IPS DF 4.7 (cell line): ENCODE measurements at regions not wholly inside any gene's neighbourhood (a gene's known extent, or its start where the extent isn't known, plus 50 kb on each side); places are given as distances from the start of the nearest gene placed in this dataset.
"Not testable (repeated sequence)": the region's sequence is repeated elsewhere in the genome, so short reads cannot be mapped to it uniquely, and the experiment has no call there.

Experiments used
- DNase-seq: peaks from one replicate; pipeline ENCODE4 v3.0.0-alpha.2; 2013; ENCODE audit warnings: low spot score; ENCODE audit errors: extremely low read depth

DNA sequence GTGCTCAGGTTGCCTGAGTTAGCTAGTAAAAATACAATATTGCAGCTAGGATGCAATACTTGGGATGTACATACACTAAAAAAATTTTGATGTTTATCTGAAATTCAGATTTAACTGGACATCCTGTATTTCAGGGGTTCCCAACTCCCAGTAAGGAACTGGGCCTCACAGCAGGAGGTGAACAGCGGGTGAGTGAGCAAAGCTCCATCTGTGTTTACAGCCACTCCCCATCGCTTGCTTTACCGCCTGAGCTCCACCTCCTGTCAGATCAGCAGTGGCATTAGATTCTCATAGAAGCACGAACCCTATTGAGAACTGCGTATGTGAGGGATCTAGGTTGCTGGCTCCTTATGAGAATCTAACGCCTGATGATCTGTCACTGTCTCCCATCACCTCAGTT is 285.1 kb upstream of the PROK2 start:
- no peak for DNase-seq

DNA sequence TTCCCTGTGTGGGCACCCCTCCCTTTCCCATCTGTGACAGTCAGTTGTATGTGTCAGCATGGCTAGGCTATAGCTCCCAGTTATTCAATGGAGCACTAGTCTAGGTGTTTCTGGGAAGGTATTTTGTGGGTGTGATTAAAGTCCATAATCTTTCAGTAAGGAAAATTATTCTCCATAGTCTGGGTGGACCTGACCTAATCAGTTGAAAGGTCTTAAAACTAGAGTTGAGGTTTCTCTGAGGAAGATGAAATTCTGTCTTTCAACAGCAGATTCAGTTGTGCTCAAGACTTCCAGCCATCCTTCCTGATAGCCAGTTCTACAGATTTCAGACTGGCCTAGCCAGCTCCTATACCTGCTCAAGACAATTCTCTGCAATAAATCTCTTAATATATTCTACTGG is 284.6 kb upstream of the PROK2 start:
- DNase-seq = no peak

DNA sequence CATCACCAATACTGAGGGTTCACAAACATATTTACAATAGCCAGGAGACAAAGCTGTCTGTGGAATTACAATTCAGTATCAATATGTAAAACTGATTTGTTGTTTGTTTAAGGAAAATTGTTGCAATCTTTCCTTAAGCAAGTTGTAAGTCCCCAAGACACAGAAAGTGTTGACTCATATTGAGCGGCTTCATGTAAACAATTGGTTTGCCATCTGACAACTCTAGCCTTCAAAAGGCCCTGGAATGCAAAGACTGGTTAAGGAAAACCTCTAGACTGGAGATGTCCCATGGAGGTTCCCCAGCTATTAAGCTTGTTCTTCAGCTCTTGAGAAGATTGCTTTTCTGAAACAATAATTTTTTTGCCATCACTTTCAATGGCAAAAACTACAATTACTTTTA is 283.7 kb upstream of the PROK2 start:
- no peak for DNase-seq

DNA sequence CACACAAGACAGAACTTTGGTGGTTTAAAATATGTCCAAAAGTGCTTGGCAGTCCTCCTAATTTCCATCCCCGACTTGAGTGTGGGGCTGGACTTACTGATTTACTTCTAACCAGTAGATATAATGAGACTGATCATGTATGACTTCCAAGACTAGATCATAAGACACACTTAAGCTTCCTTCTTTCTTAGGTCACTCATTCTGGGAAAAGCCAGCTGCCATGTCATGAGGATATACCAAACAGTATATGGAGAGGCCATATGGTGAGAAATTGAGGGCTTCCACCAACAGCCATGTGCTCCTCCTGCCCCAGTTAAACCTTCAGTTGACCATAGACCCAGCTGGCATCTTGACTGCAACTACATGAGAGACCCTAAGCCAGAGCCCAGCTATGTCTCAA is 282.8 kb upstream of the PROK2 start:
- DNase-seq = no peak

DNA sequence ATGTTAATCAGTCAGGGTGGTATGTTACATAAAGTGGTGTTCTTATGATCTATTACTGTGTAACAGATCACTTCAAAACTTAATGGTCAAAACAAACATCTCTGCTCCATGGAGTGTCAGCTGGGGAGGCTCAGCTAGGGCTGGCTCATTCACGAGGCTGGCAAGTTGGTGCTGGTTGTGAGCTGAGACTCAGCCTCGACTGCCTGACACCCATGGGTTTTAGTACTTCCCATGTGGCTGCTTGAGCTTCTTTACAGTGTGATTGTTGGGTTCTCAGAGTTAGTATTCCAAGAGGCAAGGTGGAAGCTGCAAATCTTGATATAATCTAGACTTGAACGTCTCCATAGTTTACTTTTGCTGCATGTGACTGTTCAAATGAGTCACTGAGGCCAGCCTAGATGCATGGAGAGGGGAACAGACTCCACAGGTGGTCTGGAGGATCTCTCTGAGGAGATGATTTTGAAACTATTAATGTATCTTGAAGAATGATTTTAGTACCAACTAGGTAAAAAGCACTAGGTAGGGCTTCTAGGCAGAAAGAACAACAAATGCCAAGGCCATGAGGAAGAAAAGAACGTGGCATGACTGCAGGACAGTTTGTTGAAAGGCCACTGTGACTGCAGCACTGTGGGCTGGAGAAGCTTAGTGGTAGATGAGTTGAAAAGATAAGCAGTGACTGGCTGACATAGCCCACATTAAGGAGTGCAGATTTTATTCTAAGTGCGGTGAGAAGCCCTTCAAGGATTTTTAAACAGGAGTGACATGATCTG is 281.1 kb upstream of the PROK2 start:
- DNase-seq = no peak

DNA sequence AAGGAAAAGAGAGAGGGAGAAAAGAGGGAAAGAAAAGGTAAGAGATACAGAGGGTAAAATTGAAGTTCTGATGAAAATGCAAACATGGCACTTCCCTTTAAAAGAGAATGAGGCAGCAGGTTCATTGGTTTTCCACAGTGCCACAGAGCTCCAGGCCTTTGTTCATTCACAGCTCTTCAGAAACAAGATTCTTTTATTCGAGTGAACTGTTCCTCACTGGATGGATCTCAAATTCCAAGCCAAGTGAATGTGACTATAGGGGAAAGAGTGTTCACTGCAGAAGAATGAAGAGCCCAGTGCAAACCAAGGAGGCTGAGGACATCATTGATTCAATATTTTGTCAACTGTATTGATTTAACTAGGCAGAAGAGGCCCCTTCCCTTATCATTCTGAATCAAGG is 280.3 kb upstream of the PROK2 start:
- no peak for DNase-seq

DNA sequence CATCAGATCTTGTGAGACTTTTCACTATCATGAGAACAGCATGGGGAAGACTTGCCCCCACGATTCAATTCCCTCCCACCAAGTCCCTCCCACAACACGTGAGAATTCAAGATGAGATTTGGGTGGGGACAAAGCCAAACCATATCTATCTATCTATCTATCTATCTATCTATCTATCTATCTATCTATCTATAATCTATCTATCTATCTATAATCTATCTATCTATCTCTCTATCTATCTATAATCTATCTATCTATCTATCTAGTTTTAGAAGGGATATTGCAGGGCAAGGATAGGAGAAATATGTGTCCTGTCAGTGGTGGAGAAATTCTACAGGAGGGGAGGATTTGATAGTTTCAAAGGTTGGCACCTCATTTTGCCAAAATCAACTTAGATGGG is 279.8 kb upstream of the PROK2 start:
- not testable (repeated sequence) for DNase-seq

DNA sequence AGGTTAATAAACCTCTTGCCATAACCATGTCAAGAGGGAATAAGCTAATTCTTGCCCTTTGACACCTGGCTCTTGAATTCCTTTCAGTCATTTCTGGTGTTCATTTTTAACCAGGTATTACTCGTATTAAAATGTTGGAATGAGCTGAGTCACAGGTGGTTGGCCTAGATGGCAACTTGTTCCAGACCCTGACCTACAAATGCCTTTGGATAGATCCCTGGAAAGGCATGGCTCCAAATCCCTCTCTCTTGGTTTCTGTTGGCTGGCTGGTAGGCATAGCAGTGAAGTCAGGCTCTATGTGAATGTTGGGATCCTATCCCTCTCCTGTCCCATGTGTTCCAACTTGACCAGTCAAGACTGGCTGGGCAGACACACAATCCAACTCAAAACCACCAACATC is 277.1 kb upstream of the PROK2 start:
- DNase-seq = no peak

DNA sequence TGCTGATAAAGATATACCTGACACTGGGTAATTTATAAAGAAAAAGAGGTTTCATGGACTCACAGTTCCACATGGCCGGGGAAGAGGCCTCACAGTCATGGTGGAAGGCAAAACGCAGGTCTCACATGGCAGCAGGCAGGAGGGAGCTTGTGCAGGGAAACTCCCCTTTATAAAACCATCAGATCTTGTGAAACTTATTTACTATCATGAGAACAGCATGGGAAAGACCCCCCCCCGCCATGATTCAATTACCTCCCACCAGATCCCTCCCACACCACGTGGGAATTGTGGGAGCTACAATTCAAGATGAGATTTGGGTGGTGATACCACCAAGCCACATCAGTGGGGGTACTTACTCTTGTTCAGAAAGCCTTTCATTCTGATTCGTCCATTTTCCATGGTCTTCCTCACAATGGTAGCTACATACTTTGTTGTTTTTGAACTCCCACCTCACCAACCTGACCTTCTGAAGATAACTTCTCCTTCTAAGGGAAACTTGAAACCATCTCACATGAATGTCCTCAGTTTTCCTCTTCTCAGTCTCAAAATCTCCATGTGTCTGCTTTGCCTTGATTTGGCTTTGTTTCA is 275.6 kb upstream of the PROK2 start:
- DNase-seq = no peak

DNA sequence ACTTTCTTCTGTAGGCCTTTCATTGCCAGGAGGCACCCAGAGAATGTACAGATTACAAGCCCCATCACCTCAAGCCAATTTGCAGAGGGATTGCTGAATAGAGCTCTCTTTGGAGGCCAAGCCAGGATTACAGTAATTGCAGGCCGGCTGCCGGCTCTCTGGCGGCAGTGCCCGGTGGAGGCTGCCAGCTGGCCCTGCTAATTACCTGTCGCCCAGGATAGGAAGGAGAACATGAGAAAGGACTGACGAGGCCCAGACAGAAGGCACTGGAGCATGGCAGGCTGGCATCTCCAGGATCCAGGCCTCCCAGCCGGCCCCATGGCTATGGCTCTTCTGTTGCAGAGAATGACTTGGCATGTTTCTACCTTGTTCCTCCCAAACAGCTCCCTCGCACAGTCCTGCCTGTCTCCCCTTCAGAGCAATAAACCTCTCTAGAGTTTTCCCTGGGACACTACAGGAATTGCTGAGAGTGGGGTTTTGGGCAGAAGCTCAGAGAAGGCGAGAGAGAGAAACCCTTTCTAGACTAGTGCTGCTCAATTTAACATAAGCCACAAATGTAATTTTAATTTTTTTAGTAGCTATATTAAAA is 273.6 kb upstream of the PROK2 start:
- no peak for DNase-seq

DNA sequence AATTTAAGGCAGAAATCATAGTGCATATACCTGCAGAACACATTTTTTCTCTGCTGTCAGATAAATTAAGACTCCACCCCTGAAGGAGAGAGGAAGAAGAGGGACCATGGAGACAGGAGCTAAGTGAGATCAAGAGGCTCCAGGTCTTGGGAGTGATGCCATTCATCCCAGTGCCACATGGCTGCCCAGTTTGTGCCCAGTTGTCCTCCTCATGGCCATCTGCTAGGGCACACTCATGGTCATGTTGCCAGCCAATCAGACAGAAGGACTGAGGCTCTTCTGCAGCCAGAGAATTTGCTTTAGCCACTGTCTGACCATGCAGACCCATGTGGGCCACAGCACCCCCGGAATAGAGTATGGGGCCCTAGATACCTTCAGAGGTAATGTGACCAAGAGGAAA is 270.5 kb upstream of the PROK2 start:
- no peak for DNase-seq

DNA sequence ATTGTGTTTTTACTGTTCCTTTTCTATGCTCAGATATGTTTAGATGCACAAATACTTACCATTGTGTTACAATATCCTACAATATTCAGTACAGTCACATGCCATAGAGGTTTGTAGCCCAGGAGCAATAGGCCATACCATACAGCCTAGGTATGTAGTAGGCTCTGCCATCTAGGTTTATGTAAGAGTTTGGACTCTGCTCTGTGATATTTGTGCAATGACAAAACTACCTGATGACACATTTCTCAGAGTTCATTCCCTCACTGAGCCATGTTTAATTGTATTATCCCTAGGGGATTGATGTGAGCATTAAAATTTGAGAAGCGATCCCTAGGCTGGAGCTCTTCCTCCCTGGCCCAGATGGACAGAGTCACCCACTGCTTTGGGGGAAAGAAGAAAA is 270.0 kb upstream of the PROK2 start:
- DNase-seq = no peak

DNA sequence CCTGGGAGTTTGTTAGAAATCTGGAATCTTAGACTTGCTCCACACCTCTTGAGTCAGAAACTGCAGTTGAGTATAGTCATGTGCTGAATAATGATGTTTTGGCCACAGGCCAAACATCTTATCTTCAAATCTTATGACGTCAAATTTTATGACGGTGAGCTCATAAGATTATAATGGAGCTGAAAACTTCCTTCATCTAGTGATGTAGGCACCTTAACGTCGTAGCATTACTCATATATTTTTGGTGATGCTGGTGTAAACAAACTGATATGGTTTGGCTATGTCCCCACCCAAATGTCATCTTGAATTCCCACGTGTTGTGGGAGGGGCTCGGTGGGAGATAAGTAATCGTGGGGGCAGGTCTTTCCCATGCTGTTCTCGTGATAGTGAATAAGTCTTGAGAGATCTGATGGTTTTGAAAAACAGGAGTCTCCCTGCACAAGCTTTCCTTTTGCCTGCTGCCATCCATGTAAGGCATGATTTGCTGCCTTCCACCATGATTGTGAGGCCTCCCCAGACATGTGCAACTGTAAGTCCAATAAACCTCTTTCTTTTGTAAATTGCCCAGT is 268.0 kb upstream of the PROK2 start:
- DNase-seq = no peak

DNA sequence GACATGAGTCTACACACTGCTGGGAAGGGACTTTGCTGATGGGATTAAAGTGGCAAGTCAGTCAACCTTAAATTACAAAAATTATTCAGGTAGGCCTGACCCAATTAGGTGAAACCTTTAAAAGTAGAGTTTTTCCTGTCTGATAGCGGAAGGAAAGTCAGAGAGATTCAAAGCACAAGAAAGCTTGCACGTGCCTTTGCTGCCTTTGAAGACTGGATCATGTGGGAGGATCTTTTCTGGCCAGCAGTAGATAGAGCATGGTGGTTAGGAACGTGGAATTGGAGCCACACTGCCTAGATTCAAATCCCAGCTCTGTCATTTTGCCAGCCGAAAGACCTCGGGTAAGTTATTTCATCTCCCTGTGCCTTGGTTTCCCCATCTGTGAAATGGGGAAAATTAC is 265.8 kb upstream of the PROK2 start:
- no peak for DNase-seq

DNA sequence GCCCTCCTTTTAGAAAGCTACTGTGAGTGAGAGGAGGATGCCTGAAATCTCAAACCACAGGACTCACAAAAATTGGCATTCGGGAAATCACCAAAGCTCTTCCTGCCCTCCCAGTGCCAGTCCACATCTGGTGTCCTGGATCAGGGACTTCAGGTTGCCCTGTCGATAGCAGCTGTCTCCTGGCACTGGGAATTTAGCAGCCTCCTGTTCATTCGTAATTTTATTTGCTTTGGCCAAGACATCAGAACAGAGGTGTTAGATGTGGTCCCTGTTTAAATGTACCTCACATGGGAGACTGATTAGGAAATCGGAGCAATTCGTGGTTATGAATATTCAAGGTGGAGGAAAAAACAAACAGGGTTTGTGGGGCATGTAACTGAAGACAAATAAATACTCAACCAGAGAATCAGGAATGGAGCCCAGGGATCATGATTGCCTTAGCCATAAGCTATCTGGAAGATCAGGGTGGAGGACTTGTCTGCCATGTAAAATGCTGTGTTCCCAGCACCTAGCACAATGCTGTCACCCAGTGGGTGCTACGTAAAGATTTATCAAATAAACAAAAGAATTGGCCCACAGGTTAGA is 265.2 kb upstream of the PROK2 start:
- no peak for DNase-seq

DNA sequence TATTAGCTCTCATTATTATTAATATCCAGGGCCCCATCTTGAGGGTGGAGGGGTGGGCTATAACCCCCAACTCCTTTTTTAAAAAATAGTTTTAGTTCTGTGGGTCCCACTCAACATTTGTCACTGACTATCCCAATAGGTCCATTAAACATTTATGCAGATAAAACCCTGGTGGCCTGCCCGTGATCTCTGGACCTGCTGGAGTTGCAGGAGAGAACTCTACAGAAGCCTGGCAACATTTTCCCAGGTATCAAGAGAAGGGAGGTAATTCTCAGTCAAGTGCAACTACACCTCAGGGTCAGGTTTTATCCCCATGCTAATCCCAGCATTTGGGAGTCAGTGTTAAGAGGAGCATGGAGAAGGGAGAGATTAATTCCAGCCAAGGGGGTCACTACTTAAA is 264.4 kb upstream of the PROK2 start:
- no peak for DNase-seq

DNA sequence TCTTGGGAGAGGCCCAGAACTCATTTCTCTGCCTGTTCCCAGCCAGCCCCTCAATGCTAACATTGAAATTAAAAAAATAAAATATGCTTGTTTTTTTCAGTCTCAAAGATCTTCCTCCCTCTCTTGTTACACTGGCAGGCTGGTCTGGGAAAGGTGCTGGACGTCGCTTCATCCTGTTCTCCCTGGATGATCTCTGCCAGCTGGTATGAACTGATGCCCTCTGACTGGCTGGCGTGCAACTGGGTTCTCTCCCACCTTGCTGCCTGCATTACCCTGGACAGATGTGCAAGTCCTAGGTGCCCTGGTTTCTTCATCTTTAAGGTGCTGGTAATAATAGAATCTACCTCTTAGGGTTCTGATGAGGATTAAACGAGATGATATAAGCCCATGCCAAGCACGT is 263.9 kb upstream of the PROK2 start:
- no peak for DNase-seq

DNA sequence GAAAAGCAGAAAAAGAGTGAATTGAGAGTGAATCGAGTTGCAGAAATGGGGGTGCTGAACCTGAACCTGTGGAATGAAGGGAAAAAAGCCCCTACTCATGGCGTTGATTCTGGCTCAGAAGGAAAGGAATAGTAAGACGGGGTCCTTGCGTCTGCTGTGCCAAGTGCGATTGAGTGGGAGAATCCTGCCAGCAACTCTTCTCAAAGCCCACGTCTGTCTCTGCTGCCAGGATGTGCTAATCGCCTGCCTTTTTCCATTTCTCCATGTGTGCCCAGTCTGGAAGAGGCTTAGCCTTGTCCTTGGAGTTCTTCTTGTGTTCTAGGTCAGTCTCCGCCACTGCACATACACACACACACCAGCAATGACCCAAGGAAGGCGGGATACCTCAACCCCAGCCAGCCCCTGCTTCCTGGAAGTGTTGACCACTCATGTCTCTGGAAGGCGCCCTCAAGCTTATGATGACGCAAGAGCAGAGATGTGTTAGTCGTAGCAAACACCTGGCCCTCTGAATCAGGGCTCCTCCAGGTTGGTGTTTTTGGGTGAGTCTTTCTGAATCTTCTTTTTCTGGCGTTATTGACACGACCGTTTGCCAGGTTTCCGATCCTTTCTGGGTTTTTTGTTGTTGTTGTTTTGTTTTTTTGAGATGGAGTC is 262.4 kb upstream of the PROK2 start:
- no peak for DNase-seq

DNA sequence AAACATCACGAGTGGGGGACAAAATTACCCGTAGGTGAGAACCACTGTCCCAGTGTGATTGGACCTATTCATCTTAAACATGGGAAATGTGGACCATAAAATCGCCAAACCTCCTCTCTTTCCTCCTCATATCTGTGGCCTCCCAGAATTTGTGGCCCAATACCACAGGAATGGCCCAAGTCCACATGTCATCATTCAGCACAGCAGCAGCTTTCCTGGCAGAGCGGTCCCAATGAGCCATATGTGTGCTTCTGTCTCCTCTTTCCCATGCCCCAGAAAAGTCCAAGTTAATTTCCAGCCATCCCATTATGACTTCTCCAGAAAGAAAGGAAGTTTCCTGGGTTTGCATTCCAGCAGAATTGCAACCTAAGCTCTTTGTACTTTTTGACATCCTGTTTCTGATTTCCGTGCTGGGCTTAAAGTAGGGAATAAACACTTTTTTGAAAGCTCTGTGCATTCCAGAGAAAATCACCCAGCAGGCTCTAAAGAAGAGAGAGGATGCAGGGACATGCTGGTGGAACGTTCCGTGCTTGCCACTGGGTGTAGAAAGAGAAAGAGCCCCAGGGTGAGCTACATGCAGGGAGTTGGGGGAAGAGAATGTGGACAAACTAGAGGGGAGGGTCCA is 259.4 kb upstream of the PROK2 start:
- DNase-seq = no peak

DNA sequence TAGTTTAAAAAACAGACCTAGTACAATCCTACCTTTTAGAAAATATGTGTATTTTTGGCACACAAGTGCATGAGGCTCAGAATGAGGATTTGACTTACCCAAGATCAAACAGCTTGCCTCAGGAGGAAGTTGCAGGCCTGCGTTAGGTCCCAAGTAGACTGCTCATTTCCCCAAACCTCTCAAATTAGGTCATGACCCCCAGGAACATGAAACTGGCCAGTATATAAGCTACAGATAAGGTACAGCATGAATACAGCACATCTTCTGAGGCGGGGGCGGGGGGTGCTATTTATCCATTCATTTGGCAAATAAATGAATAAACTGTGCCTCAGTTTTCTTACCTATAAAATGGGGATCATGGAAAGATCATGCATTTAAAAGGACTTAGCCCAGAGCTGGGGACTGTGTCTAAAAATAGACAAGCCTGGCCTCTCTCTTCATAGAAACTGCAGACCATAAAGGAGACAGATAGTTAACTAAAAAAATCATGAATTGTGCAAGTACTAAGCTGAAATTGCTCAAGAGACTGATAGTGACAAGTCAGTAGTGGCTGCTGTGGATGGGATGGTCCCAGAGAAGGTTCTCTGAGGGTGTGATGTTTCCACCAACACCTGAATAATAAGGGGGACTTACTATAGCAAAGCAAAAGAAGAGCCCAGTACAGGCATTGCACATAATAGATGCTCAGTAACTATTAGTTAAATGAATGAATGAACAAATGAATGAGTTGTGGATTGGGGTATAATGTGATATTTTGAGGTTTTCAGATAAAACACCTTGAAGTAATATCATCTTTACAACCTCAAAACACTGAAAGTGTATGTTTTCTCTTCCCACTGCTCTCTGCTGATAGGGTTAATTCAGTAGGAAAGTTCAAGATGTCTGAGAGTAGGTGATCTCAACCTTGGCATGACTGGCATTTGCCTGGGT is 258.5 kb upstream of the PROK2 start:
- DNase-seq = no peak
